GM18505 (cell line): ENCODE measurements at regions not wholly inside any gene's neighbourhood (a gene's known extent, or its start where the extent isn't known, plus 50 kb on each side); places are given as distances from the start of the nearest gene placed in this dataset.
"Not testable (repeated sequence)": the region's sequence is repeated elsewhere in the genome, so short reads cannot be mapped to it uniquely, and the experiment has no call there.

Experiments used
- ATAC-seq: cut with Tn5 transposase; IDR thresholded peaks from one replicate; pipeline ENCODE4 v1.9.1; 2021; ENCODE audit not compliant: unreplicated experiment
- POLR2A ChIP-seq: IDR thresholded peaks from 4 replicates; pipeline ENCODE4 v1.6.1; 2011; ENCODE audit warnings: borderline replicate concordance; ENCODE audit not compliant: insufficient read depth, insufficient read length; ENCODE audit errors: extremely low read depth

- TF ChIP-seq POLR2A, result no peak
- no peak for ATAC-seq
These were observed 773.5 kb upstream of the AGA start for GRCh38 chr4:178215763-178216162.

GRCh38 chr4:178226421-178226820, 784.2 kb upstream of the AGA start:
- not testable (repeated sequence) for ATAC-seq

- TF ChIP-seq POLR2A, result no peak
- ATAC-seq, result no peak
These were observed 791.7 kb upstream of the AGA start for GRCh38 chr4:178233906-178234305.

DNA sequence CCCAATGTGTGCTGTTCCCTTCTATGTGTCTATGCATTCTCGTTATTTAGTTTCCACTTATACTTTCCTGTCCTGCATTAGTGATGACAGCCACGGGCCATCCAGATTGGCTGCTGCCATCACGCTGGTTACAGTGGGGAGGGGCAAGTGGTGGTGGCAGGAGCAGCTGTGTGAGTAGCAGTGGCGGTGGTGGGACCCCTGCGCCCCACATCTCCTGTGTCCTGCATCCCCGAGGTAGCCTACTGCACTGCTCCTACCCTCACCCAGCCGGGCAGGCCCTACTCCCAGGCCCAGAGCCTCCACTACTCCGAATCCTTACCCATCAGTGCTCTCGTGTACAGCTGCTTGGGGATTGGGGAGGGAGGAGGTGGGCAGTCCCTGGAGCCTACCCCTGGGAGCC, 798.7 kb upstream of the AGA start:
- no peak for TF ChIP-seq POLR2A
- no peak for ATAC-seq

DNA sequence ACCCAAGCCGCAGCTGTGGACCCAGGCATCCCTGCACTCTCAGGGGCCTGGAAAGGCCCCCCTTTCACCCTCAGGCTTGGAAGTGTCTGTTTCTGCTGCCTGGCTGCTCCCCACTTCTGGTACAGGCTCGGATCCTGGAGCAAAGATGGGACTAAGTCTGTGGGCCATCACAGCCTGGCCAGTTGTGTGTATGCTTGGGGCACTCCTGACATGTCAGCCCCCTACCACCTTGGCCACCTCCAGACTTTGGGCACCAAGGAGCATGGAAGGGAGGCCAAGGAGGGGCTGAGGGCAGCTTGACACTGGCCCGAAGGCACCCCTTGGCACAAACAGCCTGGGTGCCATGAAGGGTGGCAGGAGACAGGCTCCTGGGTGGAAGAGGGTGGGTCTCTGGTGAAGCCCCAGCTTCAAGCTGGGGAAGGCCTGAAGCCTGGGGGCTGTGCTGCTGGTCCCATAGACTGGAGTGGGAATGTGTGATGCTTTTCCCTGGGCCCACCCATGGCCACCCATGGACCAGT, 799.4 kb upstream of the AGA start:
- no peak for TF ChIP-seq POLR2A
- ATAC-seq, result no peak

DNA sequence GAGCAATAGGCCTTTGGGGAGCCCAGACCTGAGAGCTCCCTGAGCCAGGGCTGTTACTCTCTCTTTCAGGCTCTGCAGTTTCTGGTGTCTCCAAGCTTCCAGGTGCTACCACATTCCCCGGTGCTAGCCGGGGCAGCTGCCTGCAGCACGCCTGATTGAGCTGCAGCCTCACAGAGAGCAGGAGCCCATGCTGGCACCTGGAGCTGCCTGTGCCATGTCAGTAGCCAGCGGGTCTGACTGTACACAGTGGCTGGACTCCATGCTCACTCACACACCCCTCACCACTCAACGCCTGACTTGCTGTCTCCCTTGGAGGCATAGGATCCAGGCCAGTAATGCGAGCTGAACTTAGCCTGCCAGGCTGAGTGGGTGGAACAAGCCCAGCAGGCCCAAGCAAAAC, 800.4 kb upstream of the AGA start:
- no peak for TF ChIP-seq POLR2A
- no peak for ATAC-seq

GRCh38 chr4:178244785-178245184, 802.5 kb upstream of the AGA start:
- TF ChIP-seq POLR2A, result no peak
- no peak for ATAC-seq

- ATAC-seq, result no peak
- TF ChIP-seq POLR2A, result no peak
These were observed 812.9 kb upstream of the AGA start for GRCh38 chr4:178255172-178255571.

DNA sequence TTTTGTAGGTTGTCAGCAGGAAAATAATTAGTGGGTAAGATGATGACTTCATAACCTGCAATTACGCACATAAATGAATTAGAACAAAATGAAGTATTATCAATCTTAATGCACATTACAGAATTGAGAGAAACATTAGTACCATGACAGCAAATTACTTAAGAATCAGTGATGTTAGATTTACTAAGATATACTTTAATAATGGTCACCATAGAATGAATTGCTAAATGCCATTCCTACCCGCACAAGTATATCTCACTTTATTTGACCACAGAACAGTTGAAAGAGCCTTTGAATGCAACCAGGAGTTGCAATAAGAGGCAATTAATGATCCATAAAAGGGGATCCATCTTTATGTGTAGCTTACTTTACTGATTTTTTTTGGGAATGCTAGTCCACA, 816.4 kb upstream of the AGA start:
- no peak for TF ChIP-seq POLR2A
- no peak for ATAC-seq

DNA sequence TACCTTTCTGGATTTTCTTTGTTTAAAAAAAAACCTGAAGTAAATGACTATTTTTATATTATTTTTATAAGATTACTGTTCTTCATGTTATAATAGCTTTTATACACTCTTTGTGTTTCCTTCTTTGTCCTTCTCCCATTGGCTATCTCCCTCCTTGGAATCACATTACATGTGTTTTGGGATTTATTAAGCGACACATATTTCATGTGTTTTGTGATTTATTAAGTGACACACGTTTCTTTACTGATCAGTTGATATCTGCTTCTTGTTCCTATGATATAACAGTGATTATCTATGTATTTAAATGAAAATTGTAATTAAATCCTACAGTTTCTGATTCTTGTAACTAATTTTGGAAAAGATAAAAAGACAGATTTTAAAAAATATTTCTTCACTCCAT, 817.3 kb upstream of the AGA start:
- TF ChIP-seq POLR2A, result no peak
- ATAC-seq, result no peak

GRCh38 chr4:178264001-178264400, 821.8 kb upstream of the AGA start:
- no peak for TF ChIP-seq POLR2A
- no peak for ATAC-seq

DNA sequence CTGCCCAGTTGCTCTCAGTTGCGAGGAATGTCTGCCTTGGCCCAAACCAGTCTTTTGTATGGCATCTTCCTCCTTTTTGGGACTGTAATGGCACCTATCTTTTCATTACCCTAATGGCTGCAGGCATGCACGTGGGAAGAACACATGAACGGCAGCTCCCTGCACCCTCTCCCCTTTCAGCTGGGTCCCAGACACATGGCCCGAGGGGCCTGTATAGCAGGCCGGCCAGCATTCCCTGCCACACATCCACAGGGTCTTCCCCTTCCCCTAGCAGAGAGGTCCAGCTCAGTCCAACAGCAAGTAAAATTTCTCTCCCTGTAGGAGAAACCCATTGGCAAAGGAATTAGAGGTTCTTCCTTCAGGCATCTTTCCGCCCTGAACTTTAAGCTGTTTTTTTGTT, 829.1 kb upstream of the AGA start:
- ATAC-seq, result no peak
- no peak for TF ChIP-seq POLR2A

- no peak for ATAC-seq
- no peak for TF ChIP-seq POLR2A
These were observed 830.9 kb upstream of the AGA start for GRCh38 chr4:178273168-178273567.

- no peak for TF ChIP-seq POLR2A
- ATAC-seq, result no peak
These were observed 833.6 kb upstream of the AGA start for GRCh38 chr4:178275671-178276360.

GRCh38 chr4:178280362-178280761, 838.1 kb upstream of the AGA start:
- ATAC-seq, result no peak
- no peak for TF ChIP-seq POLR2A
